Skeletal muscle tissue (tissue), 3 donors: ENCODE measurements at regions not wholly inside any gene's neighbourhood (a gene's known extent, or its start where the extent isn't known, plus 50 kb on each side); places are given as distances from the start of the nearest gene placed in this dataset.
"Not testable (repeated sequence)": the region's sequence is repeated elsewhere in the genome, so short reads cannot be mapped to it uniquely, and the experiment has no call there.

Experiments
- H3K27ac ChIP-seq: one replicate; pipeline ENCODE4 v1.7.0; 2013; ENCODE audit warnings: mild to moderate bottlenecking, low read depth, low read length, inconsistent platforms
- H3K27me3 ChIP-seq, 3 donors: one replicate each; pipeline ENCODE4 v1.7.0; 2013; ENCODE audit warnings: low read length in 3 of 3; ENCODE audit not compliant: control insufficient read depth in 3 of 3, insufficient read depth in 3 of 3
- H3K36me3 ChIP-seq, 3 donors: one replicate each; pipeline ENCODE4 v1.7.0; 2013; ENCODE audit warnings: low read length in 3 of 3; ENCODE audit not compliant: control insufficient read depth in 3 of 3, insufficient read depth in 3 of 3
- H3K4me1 ChIP-seq, 3 donors: one replicate each; pipeline ENCODE4 v1.7.0; 2013; ENCODE audit warnings: low read length in 3 of 3, mild to moderate bottlenecking in 3 of 3; ENCODE audit not compliant: control insufficient read depth in 3 of 3, insufficient read depth in 3 of 3
- H3K4me3 ChIP-seq, 3 donors: one replicate each; pipeline ENCODE4 v1.7.0; 2013; ENCODE audit warnings: low read length in 3 of 3
- H3K9ac ChIP-seq, 3 donors: one replicate each; pipeline ENCODE4 v1.7.0; 2013; ENCODE audit warnings: low read length in 3 of 3, mild to moderate bottlenecking in 3 of 3, moderate library complexity in 2 of 3, low read depth in 1 of 3
- H3K9me3 ChIP-seq, 3 donors: one replicate each; pipeline ENCODE4 v1.7.0; 2013; ENCODE audit warnings: low read length in 3 of 3; ENCODE audit not compliant: control insufficient read depth in 3 of 3
- donor health status: Osteomylitis.

GRCh38 chr14:101666264-101666663 lies 95.2 kb upstream of the PPP2R5C start:
- H3K27me3 ChIP-seq, result peaks cover 0 to 15% (median 11%) of the 10 kb centered on the region in 3 donors
- H3K9me3 ChIP-seq, result peaks cover 0 to 3% (median 2%) of the 10 kb centered on the region in 3 donors
- H3K27ac ChIP-seq, result no peak overlapping the region
- H3K9ac ChIP-seq, result no peak overlapping the region
- H3K36me3 ChIP-seq, result no peaks in the 10 kb centered on the region
- no peaks in the 10 kb centered on the region for H3K4me1 ChIP-seq
- no peak overlapping the region for H3K4me3 ChIP-seq

DNA sequence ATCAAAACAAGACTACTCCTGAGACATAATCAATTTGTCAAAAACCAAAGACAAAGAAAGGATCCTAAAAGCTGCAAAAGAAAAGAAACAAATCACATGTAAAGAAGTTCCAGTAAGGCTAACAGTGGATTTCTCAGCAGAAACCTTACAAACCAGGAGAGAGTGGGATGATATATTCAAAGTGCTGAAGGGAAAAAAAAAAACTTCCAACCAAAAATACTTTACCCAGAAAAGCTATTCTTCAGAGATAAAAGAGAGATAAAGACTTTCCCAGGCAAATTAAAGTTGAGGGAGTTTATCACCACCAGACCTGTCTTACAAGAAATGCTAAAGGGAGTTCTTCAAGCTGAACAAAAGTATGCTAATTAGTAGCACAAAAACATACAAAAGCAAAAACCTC lies 91.9 kb upstream of the PPP2R5C start:
- no peak overlapping the region for H3K4me3 ChIP-seq

DNA sequence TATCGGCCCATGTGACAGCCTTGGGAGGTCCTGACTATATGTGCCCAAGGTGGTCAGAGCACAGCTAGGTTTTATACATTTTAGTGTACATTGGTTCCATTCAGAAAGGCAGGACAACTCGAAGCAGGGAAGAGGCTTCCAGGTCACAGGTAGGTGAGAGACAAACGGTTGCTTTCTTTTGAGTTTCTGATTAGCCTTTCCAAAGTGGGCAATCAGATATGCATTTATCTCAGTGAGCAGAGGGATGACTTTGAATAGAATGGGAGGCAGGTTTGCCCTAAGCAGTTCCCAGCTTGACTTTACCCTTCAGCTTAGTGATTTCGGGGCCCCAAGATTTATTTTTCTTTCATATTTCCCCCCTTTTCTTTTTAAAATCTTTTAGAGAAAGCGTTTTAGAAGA lies 87.6 kb upstream of the PPP2R5C start:
- Histone ChIP-seq H3K4me1 (no peaks in the 10 kb centered on the region), H3K27me3 (no peaks in the 10 kb centered on the region), H3K9me3 (peaks cover 0 to 3% (median 0%) of the 10 kb centered on the region in 3 donors), H3K27ac (no peak overlapping the region), H3K36me3 (no peaks in the 10 kb centered on the region), H3K4me3 (no peak overlapping the region), H3K9ac (no peak overlapping the region)

More for the DNA sequence above, 91.9 kb upstream of the PPP2R5C start:
- Histone ChIP-seq H3K9me3 (peaks cover 0 to 3% (median 2%) of the 10 kb centered on the region in 3 donors), H3K4me1 (no peaks in the 10 kb centered on the region), H3K36me3 (no peaks in the 10 kb centered on the region), H3K27me3 (peaks cover 0 to 15% (median 11%) of the 10 kb centered on the region in 3 donors), H3K27ac (no peak overlapping the region), H3K9ac (no peak overlapping the region)

GRCh38 chr14:101675835-101676234 lies 85.7 kb upstream of the PPP2R5C start:
- H3K36me3 ChIP-seq, H3K4me3 ChIP-seq, H3K27ac ChIP-seq, H3K9me3 ChIP-seq, H3K27me3 ChIP-seq, H3K4me1 ChIP-seq, H3K9ac ChIP-seq: not testable (repeated sequence)

GRCh38 chr14:101677912-101678327 lies 83.6 kb upstream of the PPP2R5C start:
- not testable (repeated sequence) for H3K27me3 ChIP-seq, H3K9ac ChIP-seq, H3K4me3 ChIP-seq, H3K4me1 ChIP-seq, H3K9me3 ChIP-seq, H3K36me3 ChIP-seq, H3K27ac ChIP-seq

GRCh38 chr14:101681795-101682194 lies 79.7 kb upstream of the PPP2R5C start:
- Histone ChIP-seq H3K36me3 (no peaks in the 10 kb centered on the region), H3K4me3 (no peak overlapping the region), H3K27ac (no peak overlapping the region), H3K4me1 (no peaks in the 10 kb centered on the region), H3K9ac (no peak overlapping the region), H3K9me3 (no peaks in the 10 kb centered on the region), H3K27me3 (peaks cover 0 to 7% (median 0%) of the 10 kb centered on the region in 3 donors)

GRCh38 chr14:101683365-101683764 lies 78.1 kb upstream of the PPP2R5C start:
- H3K27ac ChIP-seq, result no peak overlapping the region
- peaks cover 0 to 7% (median 3%) of the 10 kb centered on the region in 3 donors for H3K27me3 ChIP-seq
- H3K36me3 ChIP-seq, result no peaks in the 10 kb centered on the region
- H3K4me3 ChIP-seq, result no peak overlapping the region
- no peak overlapping the region for H3K9ac ChIP-seq
- no peaks in the 10 kb centered on the region for H3K9me3 ChIP-seq
- H3K4me1 ChIP-seq, result no peaks in the 10 kb centered on the region

GRCh38 chr14:101687756-101688546 lies 73.6 kb upstream of the PPP2R5C start:
- H3K9me3 ChIP-seq, result no peaks in the 10 kb centered on the region
- no peaks in the 10 kb centered on the region for H3K4me1 ChIP-seq
- no peaks in the 10 kb centered on the region for H3K36me3 ChIP-seq
- no peak overlapping the region for H3K27ac ChIP-seq
- H3K27me3 ChIP-seq, result peaks cover 0 to 7% (median 3%) of the 10 kb centered on the region in 3 donors
- no peak overlapping the region for H3K9ac ChIP-seq
- no peak overlapping the region for H3K4me3 ChIP-seq

DNA sequence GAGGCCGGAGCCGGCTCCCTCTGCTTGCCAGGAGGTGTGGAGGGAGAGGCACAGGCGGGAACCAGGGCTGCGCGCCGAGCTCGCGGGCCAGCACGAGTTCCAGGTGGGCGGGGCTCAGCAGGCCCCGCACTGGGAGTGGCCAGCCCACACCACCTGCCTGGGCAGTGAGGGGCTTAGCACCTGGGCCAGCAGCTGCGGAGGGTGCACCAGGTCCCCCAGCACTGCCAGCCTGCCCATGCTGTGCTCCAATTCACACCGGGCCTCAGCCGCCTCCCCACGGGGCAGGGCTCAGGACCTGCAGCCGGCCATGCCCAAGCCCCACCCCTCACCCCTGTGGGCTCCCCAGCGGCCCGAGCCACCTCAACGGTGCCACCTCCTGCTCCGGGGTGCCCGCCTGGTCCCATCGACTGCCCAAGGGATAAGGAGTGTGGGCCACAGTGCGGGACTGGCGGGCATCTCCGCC lies 72.4 kb upstream of the PPP2R5C start:
- Histone ChIP-seq H3K4me3 (no peak overlapping the region), H3K9ac (no peak overlapping the region), H3K27ac (no peak overlapping the region), H3K4me1 (no peaks in the 10 kb centered on the region), H3K27me3 (peaks cover 0 to 4% (median 3%) of the 10 kb centered on the region in 3 donors), H3K36me3 (no peaks in the 10 kb centered on the region), H3K9me3 (no peaks in the 10 kb centered on the region)

DNA sequence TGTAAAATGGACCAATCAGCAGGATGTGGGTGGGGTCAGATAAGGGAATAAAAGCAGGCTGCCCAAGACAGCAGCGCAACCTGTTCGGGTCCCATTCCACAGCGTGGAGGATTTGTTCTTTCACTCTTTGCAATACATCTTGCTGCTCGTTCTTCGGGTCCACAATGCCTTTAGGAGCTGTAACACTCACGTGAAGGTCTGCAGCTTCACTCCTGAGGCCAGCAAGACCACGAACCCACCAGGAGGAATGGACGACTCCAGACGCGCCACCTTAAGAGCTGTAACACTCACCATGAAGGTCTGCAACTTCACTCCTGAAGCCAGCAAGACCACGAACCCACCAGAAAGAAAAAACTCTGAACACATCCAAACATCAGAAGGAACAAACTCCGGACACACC lies 71.5 kb upstream of the PPP2R5C start:
- H3K36me3 ChIP-seq, H3K4me1 ChIP-seq, H3K9me3 ChIP-seq, H3K27me3 ChIP-seq, H3K4me3 ChIP-seq, H3K9ac ChIP-seq, H3K27ac ChIP-seq: not testable (repeated sequence)
